ENCODE measurements at regions not wholly inside any gene's neighbourhood (a gene's known extent, or its start where the extent isn't known, plus 50 kb on each side); places are given as distances from the start of the nearest gene placed in this dataset.
"Not testable (repeated sequence)": the region's sequence is repeated elsewhere in the genome, so short reads cannot be mapped to it uniquely, and the experiment has no call there.

DNA sequence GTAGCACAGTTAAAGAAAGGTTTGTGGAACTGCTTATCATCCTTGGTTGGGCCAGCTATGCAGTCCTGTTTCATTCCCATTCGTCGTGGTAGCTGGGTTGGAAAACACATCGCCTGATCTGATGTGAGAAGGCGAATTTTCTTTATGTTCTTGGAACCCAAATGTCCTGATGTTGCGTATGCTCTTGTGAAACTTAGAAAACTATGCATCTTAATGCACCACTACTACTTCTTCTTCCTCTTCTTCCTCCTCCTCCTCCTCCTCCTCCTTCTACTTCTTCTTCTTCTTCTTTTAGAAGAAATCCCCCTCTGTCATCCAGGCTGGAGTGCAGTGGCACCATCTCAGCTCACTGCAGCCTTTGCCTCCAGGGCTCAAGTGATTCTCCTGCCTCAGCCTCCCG lies 381.6 kb downstream of the UTRN start:
- WGBS, 2 donors: 87 to 92% methylated on average over 6 of the region's 6 CpGs
- H3K27ac ChIP-seq: no peak overlapping the region

DNA sequence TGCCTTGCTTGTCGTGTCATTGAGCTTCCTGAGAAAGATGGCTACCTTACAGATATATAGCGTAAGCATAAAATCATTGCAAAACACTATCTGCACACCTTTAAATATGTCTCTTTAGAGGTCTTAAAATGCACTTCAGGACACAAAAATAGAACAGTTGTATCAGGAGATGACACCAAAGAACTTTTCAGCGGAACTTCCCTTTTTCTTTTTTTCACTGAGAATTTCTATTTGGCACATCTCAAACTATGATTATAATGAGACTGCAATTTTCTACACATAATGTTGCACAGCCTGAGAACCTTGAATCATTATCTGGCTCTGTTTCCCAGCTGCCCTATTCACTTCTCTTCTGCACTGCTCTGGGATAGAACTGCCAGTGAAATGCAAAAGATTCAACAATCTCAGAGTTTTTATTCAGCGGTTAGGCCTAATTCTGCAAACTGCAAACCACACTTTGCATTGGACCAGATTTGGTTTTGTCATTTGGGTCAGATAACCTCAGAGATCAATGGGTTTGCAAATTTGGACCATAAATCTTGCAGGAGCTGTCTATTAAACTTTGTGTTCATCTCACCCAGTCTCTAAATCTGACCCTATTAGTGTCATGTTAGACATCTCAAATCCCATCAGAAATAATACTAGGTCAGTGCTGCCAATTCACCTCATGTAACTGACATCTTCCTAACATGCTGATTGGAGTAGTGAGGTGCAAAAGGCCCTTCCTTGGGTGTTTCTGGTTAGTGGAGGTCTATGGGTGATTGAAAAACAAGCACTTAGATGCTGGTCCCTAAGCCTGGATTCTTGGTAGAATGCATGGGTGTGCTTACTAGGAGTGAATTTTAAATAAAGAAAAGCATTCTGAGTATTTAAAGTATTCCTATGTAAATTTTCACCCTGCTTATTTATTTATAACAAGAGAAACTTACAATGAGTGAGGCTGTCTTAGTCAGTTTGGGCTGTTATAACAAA lies 382.7 kb downstream of the UTRN start:
- Histone ChIP-seq H3K27me3 (no peaks in the 10 kb centered on the region), H3K36me3 (no peaks in the 10 kb centered on the region), H3K4me3 (no peak overlapping the region), H3K9me3 (no peaks in the 10 kb centered on the region), H3K27ac (no peak overlapping the region), H3K4me1 (peaks cover 0 to 16% (median 13%) of the 10 kb centered on the region in 3 donors)
- intact Hi-C loops (cut with DNase I): no loop called here
- ATAC-seq (peak in 2 of 4 donors; percentile 15 to 32), FAIRE-seq (no peak), DNase-seq (no peak)
- 85 to 95% methylated on average over 4 of the region's 4 CpGs for WGBS, 2 donors
- TF ChIP-seq, protein P1, sequence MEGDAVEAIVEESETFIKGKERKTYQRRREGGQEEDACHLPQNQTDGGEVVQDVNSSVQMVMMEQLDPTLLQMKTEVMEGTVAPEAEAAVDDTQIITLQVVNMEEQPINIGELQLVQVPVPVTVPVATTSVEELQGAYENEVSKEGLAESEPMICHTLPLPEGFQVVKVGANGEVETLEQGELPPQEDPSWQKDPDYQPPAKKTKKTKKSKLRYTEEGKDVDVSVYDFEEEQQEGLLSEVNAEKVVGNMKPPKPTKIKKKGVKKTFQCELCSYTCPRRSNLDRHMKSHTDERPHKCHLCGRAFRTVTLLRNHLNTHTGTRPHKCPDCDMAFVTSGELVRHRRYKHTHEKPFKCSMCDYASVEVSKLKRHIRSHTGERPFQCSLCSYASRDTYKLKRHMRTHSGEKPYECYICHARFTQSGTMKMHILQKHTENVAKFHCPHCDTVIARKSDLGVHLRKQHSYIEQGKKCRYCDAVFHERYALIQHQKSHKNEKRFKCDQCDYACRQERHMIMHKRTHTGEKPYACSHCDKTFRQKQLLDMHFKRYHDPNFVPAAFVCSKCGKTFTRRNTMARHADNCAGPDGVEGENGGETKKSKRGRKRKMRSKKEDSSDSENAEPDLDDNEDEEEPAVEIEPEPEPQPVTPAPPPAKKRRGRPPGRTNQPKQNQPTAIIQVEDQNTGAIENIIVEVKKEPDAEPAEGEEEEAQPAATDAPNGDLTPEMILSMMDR (IDR thresholded peaks at IDR 0.05): no peak

More for the DNA sequence above, 381.6 kb downstream of the UTRN start:
- Histone ChIP-seq H3K4me3 (no peak overlapping the region), H3K9me3 (no peaks in the 10 kb centered on the region), H3K27me3 (no peaks in the 10 kb centered on the region), H3K36me3 (no peaks in the 10 kb centered on the region), H3K4me1 (peaks cover 0 to 16% (median 13%) of the 10 kb centered on the region in 3 donors)
- TF ChIP-seq, protein P1 (IDR thresholded peaks at IDR 0.05): no peak
- ATAC-seq (no peak), DNase-seq (no peak), FAIRE-seq (no peak)
- intact Hi-C loops (cut with DNase I): no loop called here

DNA sequence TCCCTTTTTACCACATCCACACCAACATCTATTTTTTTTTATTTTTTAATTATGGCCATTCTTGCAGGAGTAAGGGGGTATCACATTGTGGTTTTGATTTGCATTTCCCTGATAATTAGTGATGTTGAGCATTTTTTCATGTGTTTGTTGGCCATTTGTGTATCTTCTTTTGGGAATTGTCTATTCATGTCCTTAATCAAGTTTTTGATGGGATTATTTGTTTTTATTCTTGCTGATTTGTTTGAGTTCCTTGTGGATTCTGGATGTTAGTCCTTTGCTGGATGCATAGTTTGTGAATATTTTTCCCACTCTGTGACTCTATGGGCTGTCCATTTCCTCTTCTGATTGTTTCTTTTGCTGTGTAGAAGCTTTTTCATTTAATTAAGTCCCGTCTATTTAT lies 385.1 kb downstream of the UTRN start:
- intact Hi-C loops (cut with DNase I); FAIRE-seq; H3K4me3 ChIP-seq; H3K36me3 ChIP-seq; ATAC-seq; DNase-seq; H3K27me3 ChIP-seq; H3K4me1 ChIP-seq; H3K9me3 ChIP-seq; H3K27ac ChIP-seq: not testable (repeated sequence)
- WGBS, 2 donors: 97 to 100% methylated on average over 1 of the region's 1 CpG

DNA sequence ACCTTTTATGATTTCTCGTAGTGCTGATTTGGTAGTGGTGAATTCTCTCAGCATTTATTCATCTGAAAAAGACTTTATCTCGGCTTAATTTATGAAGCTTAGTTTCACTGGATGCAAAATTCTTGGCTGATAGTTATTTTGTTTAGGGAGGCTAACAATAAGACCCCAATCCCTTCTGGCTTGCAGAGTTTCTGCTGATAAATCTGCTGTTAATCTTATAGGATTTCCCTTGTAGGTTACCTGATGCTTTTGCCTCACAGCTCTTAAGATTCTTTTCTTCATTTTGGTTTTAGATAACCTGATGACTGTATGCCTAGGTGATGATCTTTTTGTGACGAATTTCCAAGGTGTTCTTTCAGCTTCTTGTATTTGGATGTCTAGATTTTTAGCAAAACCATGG lies 388.7 kb downstream of the UTRN start:
- ATAC-seq: no peak
- H3K27ac ChIP-seq: no peak overlapping the region
- H3K36me3 ChIP-seq: no peaks in the 10 kb centered on the region
- FAIRE-seq: no peak
- no peaks in the 10 kb centered on the region for H3K27me3 ChIP-seq
- WGBS, 2 donors: 98% methylated on average over 3 of the region's 3 CpGs
- H3K9me3 ChIP-seq: no peaks in the 10 kb centered on the region
- TF ChIP-seq, protein P1 (IDR thresholded peaks at IDR 0.05): no peak
- no peaks in the 10 kb centered on the region for H3K4me1 ChIP-seq
- no peak for DNase-seq
- intact Hi-C loops (cut with DNase I): no loop called here
- no peak overlapping the region for H3K4me3 ChIP-seq

DNA sequence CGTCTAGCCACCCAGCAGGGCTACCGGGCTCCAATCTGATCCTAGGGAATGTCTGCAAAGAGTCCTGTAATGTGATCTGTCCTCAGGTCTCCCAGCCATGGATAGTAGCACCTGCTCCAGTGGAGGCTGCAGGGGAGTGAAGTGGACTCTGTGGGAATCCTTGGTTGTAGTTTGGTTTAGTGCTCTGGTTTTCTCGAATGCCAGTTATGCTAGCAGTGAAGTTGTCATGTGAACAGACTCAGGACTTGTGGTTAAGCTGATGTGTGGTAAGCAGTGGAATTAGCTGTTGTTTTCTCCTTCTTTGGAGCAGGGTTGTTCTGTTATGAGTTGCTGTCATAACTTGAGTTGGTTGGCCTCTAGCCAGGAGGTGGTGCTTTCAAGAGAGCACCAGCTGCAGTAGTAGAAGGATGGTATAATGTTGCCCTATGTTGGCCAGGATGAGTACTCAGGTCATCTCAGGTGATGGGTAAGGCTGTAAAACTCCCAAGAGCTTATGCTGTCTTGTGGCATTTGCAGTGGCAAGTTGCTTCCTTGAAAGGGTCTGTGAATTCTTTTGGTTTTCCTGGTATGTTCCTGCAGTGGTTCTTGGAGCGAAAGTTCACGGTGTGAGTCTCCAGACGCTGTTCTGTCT lies 390.2 kb downstream of the UTRN start:
- no peaks in the 10 kb centered on the region for H3K9me3 ChIP-seq
- H3K36me3 ChIP-seq: no peaks in the 10 kb centered on the region
- peak in 3 of 4 donors; percentile 21 to 45 (median 37) for ATAC-seq
- H3K27ac ChIP-seq: no peak overlapping the region
- TF ChIP-seq, protein P1 (IDR thresholded peaks at IDR 0.05): no peak
- intact Hi-C loops (cut with DNase I): no loop called here
- no peak overlapping the region for H3K4me3 ChIP-seq
- FAIRE-seq: no peak
- H3K4me1 ChIP-seq: peaks cover 0 to 5% (median 0%) of the 10 kb centered on the region in 3 donors
- DNase-seq: peak in 2 of 6 donors; percentile 9 to 34
- WGBS, 2 donors: 83 to 90% methylated on average over 6 of the region's 6 CpGs
- no peaks in the 10 kb centered on the region for H3K27me3 ChIP-seq

DNA sequence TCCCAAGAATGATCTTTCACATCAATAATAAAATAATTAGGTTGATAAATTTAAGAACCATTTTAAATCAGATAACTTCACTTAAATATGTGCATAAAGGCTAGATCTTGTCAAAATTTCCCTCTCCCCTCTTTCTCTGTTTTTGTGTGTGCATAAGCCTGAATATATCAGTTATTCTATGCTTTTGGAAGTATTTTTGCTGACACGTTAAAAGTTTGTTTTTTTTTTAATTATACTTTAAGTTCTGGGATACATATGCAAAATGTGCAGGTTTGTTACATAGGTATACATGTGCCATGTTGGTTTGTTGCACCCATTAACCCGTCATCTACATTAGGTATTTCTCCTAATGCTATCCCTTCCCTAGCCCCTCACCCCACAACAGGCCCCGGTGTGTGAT lies 391.2 kb downstream of the UTRN start:
- DNase-seq; ATAC-seq; H3K4me3 ChIP-seq; H3K9me3 ChIP-seq; intact Hi-C loops (cut with DNase I); H3K27ac ChIP-seq; H3K36me3 ChIP-seq; FAIRE-seq; H3K4me1 ChIP-seq; H3K27me3 ChIP-seq: not testable (repeated sequence)
- WGBS, 2 donors: 93 to 96% methylated on average over 3 of the region's 3 CpGs

DNA sequence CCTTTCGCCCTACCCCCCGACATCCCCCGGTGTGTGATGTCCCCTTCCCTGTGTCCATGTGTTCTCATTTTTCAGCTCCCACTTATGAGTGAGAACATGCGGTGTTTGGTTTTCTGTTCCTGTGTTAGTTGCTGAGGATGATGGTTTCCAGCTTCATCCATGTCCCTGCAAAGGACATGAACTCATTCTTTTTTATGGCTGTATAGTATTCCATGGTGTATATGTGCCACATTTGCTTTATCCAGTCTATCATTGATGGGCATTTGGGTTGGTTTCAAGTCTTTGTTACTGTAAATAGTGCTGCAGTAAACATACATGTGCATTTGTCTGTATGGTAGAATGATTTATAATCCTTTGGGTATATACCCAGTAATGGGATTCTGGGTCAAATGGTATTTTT lies 392.1 kb downstream of the UTRN start:
- DNase-seq; ATAC-seq; H3K4me1 ChIP-seq; H3K27ac ChIP-seq; H3K4me3 ChIP-seq; H3K36me3 ChIP-seq; H3K9me3 ChIP-seq; FAIRE-seq; intact Hi-C loops (cut with DNase I); H3K27me3 ChIP-seq: not testable (repeated sequence)
- WGBS, 2 donors: 93 to 97% methylated on average over 4 of the region's 4 CpGs
